HFF-Myc (cell line): ENCODE measurements at regions not wholly inside any gene's neighbourhood (a gene's known extent, or its start where the extent isn't known, plus 50 kb on each side); places are given as distances from the start of the nearest gene placed in this dataset.

ENCODE experiments used
- DNase-seq: peaks from one replicate; pipeline ENCODE4 v3.0.0-alpha.2; 2011; ENCODE audit warnings: low read depth; ENCODE audit errors: extremely low read depth
- H3K4me3 ChIP-seq: replicated peaks from 2 replicates; pipeline ENCODE4 v1.5.1; 2011; ENCODE audit warnings: low read depth, mild to moderate bottlenecking, control low read depth, low read length
- CTCF ChIP-seq: IDR thresholded peaks from 2 replicates; pipeline ENCODE4 v1.5.1; 2012; ENCODE audit warnings: mild to moderate bottlenecking, low read depth, low read length, control low read depth; ENCODE audit errors: missing control alignments

GRCh38 chrX:113644426-113644825 is 803.8 kb upstream of the AMOT start:
- DNase-seq, result peak; percentile 1

GRCh38 chrX:113634565-113634964 is 793.9 kb upstream of the AMOT start:
- DNase-seq, result no peak
- no peak for TF ChIP-seq CTCF
- no peak overlapping the region for H3K4me3 ChIP-seq

More at GRCh38 chrX:113644426-113644825, 803.8 kb upstream of the AMOT start:
- no peak for TF ChIP-seq CTCF
- no peak overlapping the region for H3K4me3 ChIP-seq

DNA sequence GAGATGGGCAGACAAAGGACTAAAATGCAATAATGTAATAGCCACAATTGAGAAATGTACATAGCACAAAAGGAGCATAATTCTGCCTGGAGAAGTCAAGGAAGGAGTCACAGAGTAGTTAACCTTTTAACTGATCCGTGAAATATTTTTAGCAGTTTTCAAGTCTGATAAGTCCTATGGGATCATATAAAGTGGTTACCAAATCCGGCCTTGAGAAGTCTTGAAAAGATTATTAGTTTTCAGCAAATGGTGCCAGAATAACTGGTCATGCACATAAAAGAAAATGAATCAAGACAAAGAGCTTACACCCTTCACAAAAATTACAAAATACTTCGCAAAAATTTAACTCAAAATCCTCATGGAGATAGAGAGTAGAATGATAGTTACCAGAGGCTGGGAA is 788.7 kb upstream of the AMOT start:
- no peak for DNase-seq
- TF ChIP-seq CTCF, result no peak
- no peak overlapping the region for H3K4me3 ChIP-seq

DNA sequence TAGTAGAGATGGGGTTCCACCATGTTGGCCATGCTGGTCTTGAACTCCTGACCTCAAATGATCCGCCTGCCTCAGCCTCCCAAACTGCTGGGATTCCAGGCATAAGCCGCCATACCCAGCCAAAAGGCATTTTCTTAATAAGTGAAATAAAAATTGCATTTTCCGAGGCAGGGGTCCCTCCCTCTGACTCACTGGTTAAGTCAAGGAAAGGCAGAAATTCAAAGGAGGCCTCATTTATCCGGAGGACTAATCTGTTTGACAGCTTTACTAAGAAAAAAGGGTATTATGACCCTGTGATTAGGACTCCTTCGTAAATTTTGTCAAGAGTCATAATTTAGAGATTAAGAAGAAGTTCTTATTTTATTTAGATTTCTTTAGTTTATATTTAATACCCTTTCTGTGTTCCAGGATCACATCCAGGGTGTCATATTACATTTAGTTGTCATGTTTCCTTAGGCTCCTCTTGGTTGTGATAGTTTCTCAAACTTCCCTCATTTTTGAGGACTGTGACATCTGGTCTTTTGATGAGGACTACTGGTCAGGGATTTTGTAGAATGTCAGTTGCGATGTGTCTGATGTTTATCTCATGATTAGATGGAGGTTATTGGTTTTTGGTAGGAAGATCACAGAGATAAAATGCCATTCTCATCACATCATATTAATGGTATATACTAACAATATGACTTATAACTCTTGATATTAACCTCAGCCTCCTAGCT is 753.7 kb upstream of the AMOT start:
- TF ChIP-seq CTCF, result no peak
- no peak overlapping the region for H3K4me3 ChIP-seq
- no peak for DNase-seq

DNA sequence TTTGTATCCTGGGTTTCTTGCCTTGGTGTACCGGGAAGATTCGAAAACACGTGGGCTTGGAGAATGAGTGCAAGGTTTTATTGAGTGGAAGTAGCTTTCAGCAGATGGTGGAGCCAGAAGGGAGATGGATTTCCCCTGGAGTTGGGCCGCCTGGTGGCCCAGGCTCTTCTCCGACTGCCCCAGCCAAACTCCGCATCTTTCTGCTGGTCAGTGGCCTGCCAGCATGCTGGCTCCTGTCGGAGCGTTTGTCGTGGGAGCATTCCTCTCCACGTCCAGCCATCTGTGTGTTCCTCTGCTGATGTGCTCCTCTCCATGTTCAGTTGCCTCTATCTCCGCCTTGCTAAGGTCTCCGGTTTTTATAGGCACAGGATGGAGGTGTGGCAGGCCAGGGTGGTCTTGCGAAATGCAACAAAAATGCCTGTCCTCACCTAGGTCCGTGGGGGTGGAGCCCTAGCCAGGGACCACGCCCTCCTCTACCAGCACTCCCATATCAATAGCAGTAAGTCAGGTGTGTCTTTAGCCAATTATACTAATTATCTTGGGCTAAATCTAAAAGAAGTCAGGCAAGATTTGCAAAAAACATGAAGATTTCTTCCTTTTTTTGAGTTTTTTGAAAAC is 745.8 kb upstream of the AMOT start:
- H3K4me3 ChIP-seq, result no peak overlapping the region
- no peak for TF ChIP-seq CTCF
- DNase-seq, result no peak

DNA sequence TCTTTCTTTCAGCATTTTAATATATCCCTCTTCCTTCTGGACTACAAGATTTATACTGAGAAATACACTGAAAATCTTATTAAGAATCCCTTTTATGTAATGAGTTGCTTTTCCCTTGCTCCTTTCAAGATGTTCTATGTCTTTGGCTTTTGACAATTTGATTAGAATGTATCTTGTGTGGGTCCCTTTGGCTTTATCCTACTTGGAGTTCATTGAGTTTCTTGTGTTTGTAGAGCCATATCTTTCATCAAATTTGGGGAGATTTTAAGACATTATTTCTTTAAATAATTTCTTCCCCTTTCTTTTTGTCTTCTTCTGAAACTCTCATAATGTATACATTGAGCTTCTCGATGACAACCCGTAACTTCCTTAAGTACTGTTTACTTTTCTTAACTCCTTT is 739.9 kb upstream of the AMOT start:
- no peak for DNase-seq
- TF ChIP-seq CTCF, result no peak
- no peak overlapping the region for H3K4me3 ChIP-seq
